Heart left ventricle (tissue), 13 donors: ENCODE measurements at regions not wholly inside any gene's neighbourhood (a gene's known extent, or its start where the extent isn't known, plus 50 kb on each side); places are given as distances from the start of the nearest gene placed in this dataset.

ENCODE experiments used
- CTCF ChIP-seq, 12 donors: fragments of 200-600 bp; sonication (generic) in 4 of 12; IDR thresholded peaks; one replicate each; pipeline versions ENCODE4 v1.5.0 to v1.8.0; 2018 to 2022; ENCODE audit warnings: antibody characterized with exemption in 12 of 12, mild to moderate bottlenecking in 5 of 12
- POLR2A ChIP-seq, 2 donors: fragments of 450-650 bp; IDR thresholded peaks; one replicate each; pipeline ENCODE4 v1.6.1; 2017; ENCODE audit warnings: antibody characterized with exemption in 2 of 2, mild to moderate bottlenecking in 2 of 2, moderate library complexity in 2 of 2
- donor health status: ischemic (EF 13 %, LVEDD 7.1; RV severe dilation, severe dysfunction).
- donor health status: DM: no; HTN: yes; CAD: no.
- donor health status: DM: no; HTN: no; CAD: no.
- donor health status: ischemic (EF 25% LVEDD 6.9; RV normal size, moderate dysfunction).
- donor health status: ischemic (EF 25% LVEDD 5.7; RV mildly dilated, moderate dysfunction).
- donor health status: ischemic (EF 35%, LVEDD 5.7; RV mildly dilated, moderate dysfunction).
- donor health status: nonischemic (EF 11% LVEDD 7.7; RV severe dilation, severe dysfunction).
- donor health status: DM: yes; HTN: yes; CAD: no.
- donor health status: PGD.
- donor health status: ischemic (EF 29% LVEDD 5.4; RV normal size, mild dysfunction).
- donor health status: nonischemic (EF 23%, LVEDD 6.1; RV moderate dilation, normal function).

- TF ChIP-seq CTCF (IDR thresholded peaks at IDR 0.05) = no peak
- TF ChIP-seq POLR2A (IDR thresholded peaks at IDR 0.05) = no peak
Measured at GRCh38 chr12:83199069-83199468, 512.4 kb downstream of the TMTC2 start.
